ENCODE measurements at regions not wholly inside any gene's neighbourhood (a gene's known extent, or its start where the extent isn't known, plus 50 kb on each side); places are given as distances from the start of the nearest gene placed in this dataset.

- TF ChIP-seq CTCF (IDR thresholded peaks at IDR 0.05) = no peak
- TF ChIP-seq ZFX (IDR thresholded peaks at IDR 0.05; ENCODE audit: borderline replicate concordance) = no peak
- H3K27ac ChIP-seq = no peak overlapping the region
These were observed 166.4 kb upstream of the AFF2 start for GRCh38 chrX:148333989-148334388.

GRCh38 chrX:148337873-148338272 is 162.5 kb upstream of the AFF2 start:
- TF ChIP-seq CTCF (IDR thresholded peaks at IDR 0.05) (no peak), ZFX (IDR thresholded peaks at IDR 0.05; ENCODE audit: borderline replicate concordance) (no peak)

GRCh38 chrX:148354916-148355315 is 145.5 kb upstream of the AFF2 start:
- H3K27ac ChIP-seq = no peak overlapping the region
- TF ChIP-seq CTCF (IDR thresholded peaks at IDR 0.05) (no peak), ZFX (IDR thresholded peaks at IDR 0.05; ENCODE audit: borderline replicate concordance) (no peak)

More at GRCh38 chrX:148337873-148338272, 162.5 kb upstream of the AFF2 start:
- H3K27ac ChIP-seq = no peak overlapping the region

- no peak for TF ChIP-seq ZFX (IDR thresholded peaks at IDR 0.05; ENCODE audit: borderline replicate concordance)
- no peak for TF ChIP-seq CTCF (IDR thresholded peaks at IDR 0.05)
- H3K27ac ChIP-seq = no peak overlapping the region
These were observed 138.8 kb upstream of the AFF2 start for GRCh38 chrX:148361641-148362040.

- no peak for TF ChIP-seq CTCF (IDR thresholded peaks at IDR 0.05)
- TF ChIP-seq ZFX (IDR thresholded peaks at IDR 0.05; ENCODE audit: borderline replicate concordance) = no peak
These were observed 136.8 kb upstream of the AFF2 start for GRCh38 chrX:148363471-148364235.

GRCh38 chrX:148365233-148365632 is 135.2 kb upstream of the AFF2 start:
- no peak for TF ChIP-seq CTCF (IDR thresholded peaks at IDR 0.05)
- no peak for TF ChIP-seq ZFX (IDR thresholded peaks at IDR 0.05; ENCODE audit: borderline replicate concordance)
- no peak overlapping the region for H3K27ac ChIP-seq

More at GRCh38 chrX:148363471-148364235, 136.8 kb upstream of the AFF2 start:
- H3K27ac ChIP-seq = no peak overlapping the region

- no peak for TF ChIP-seq CTCF (IDR thresholded peaks at IDR 0.05)
- TF ChIP-seq ZFX (IDR thresholded peaks at IDR 0.05; ENCODE audit: borderline replicate concordance) = no peak
- H3K27ac ChIP-seq = peak overlapping the region; percentile 54
These were observed 129.1 kb upstream of the AFF2 start for GRCh38 chrX:148371291-148371690.

Measured in 22Rv1 (cell line).